Right cardiac atrium (tissue), 5 donors: ENCODE measurements at regions not wholly inside any gene's neighbourhood (a gene's known extent, or its start where the extent isn't known, plus 50 kb on each side); places are given as distances from the start of the nearest gene placed in this dataset.
"Not testable (repeated sequence)": the region's sequence is repeated elsewhere in the genome, so short reads cannot be mapped to it uniquely, and the experiment has no call there.

Source experiments
- ATAC-seq, 2 donors: fragments of 200-7000 bp; cut with Tn5 transposase; one replicate each; pipeline versions ENCODE4 v1.8.0 to v1.9.1; 2020; ENCODE audit warnings: moderate library complexity in 2 of 2, mild to moderate bottlenecking in 1 of 2
- DNase-seq, 3 donors: peaks; one replicate each; pipeline ENCODE4 v3.0.0-alpha.2; 2020
- H3K27ac ChIP-seq: one replicate; pipeline ENCODE4 v1.5.1; 2013; ENCODE audit warnings: mild to moderate bottlenecking, low read length, control low read depth, moderate library complexity
- H3K27me3 ChIP-seq: one replicate; pipeline ENCODE4 v1.6.1; 2013; ENCODE audit not compliant: control insufficient read depth, insufficient read depth
- H3K4me1 ChIP-seq: one replicate; pipeline ENCODE4 v1.6.1; 2013; ENCODE audit warnings: low read length; ENCODE audit not compliant: control insufficient read depth, insufficient read depth
- H3K4me3 ChIP-seq: one replicate; pipeline ENCODE4 v1.5.1; 2013; ENCODE audit warnings: low read length, control low read depth
- H3K9me3 ChIP-seq: one replicate; pipeline ENCODE4 v1.6.1; 2013; ENCODE audit warnings: low read length; ENCODE audit not compliant: control insufficient read depth
- WGBS: extraction: QIAGEN DNeasy Blood & Tissue Kit; methylation state at CpG from one replicate; pipeline ENCODE4 v1.1.7; 2013; 5-methylcytosine and 5-hydroxymethylcytosine counted together
- intact Hi-C, 4 donors: fragments of 100-400 bp; cut with DNase I; formaldehyde crosslinking; loops; one replicate each; pipeline versions ENCODE4 v1.11.0 to v1.14.0; 2022 to 2023
- donor health status: healthy with polysubstance abuse.
- donor health status: DM: no; HTN: yes; CAD: no.
- donor health status: DM: no; HTN: no; CAD: no.
- donor health status: DM: no; HTN: yes; CAD: no; lungs with severe emphysema.
- donor health status: DM: yes; HTN: yes; CAD: no.

DNA sequence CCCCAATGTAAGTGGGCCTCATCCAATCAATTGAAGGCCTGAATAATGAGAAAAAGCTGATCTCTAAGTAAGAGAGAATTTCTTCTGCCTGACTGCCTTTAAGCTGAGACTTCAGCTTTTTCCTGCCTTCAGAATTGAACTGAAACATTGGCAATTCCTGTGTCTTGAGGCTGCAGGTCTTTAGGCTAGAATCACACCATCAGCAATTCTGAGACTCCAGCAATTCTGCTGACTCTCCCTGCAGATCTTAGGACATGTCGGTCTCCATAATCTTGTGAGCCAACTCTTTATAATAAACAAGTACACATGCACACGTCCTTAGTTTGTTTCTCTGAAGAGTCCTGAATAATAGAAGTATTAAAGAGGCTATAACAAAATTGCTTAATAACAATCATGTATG, 209.1 kb downstream of the FSIP2 start:
- no peak for ATAC-seq
- no peak overlapping the region for H3K27ac ChIP-seq
- intact Hi-C loops: no loop called here

GRCh38 chr2:185952100-185952499, 213.5 kb downstream of the FSIP2 start:
- intact Hi-C loops: no loop called here
- WGBS: 98% methylated on average over 3 of the region's 3 CpGs
- ATAC-seq: no peak

More for the DNA sequence above, 209.1 kb downstream of the FSIP2 start:
- no peak for DNase-seq
- no peaks in the 10 kb centered on the region for H3K4me1 ChIP-seq
- H3K9me3 ChIP-seq: no peaks in the 10 kb centered on the region
- WGBS: 78% methylated on average over 2 of the region's 2 CpGs
- H3K27me3 ChIP-seq: no peaks in the 10 kb centered on the region
- H3K4me3 ChIP-seq: no peak overlapping the region

DNA sequence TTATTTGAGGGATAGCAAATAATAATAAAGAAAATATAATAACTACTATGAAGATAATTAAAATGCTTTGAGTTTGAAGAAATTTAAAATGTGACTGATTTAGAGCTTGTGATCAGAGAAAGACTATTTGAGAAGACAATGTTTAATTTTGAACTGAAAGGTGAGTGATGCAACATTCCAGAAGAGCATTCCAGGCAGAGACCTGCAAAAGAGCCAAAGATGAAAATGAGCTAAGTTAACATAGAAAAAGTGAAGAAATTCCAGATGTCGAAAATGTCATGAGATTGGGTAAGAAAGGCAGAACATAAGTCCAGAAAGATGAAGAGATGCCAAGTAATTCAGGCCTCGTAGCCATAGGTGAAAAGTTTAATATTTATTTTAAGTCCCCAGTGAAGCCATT, 215.8 kb downstream of the FSIP2 start:
- Histone ChIP-seq H3K27ac (no peak overlapping the region), H3K4me1 (no peaks in the 10 kb centered on the region), H3K27me3 (no peaks in the 10 kb centered on the region), H3K4me3 (no peak overlapping the region), H3K9me3 (no peaks in the 10 kb centered on the region)
- DNase-seq (no peak), ATAC-seq (no peak)
- WGBS: 68% methylated on average over 2 of the region's 2 CpGs
- intact Hi-C loops: no loop called here

More at GRCh38 chr2:185952100-185952499, 213.5 kb downstream of the FSIP2 start:
- Histone ChIP-seq H3K27me3 (no peaks in the 10 kb centered on the region), H3K9me3 (no peaks in the 10 kb centered on the region), H3K4me3 (no peak overlapping the region), H3K27ac (no peak overlapping the region), H3K4me1 (no peaks in the 10 kb centered on the region)
- no peak for DNase-seq

- ATAC-seq: no peak
- H3K9me3 ChIP-seq: no peaks in the 10 kb centered on the region
- no peaks in the 10 kb centered on the region for H3K4me1 ChIP-seq
- H3K4me3 ChIP-seq: no peak overlapping the region
- no peak for DNase-seq
- no peaks in the 10 kb centered on the region for H3K27me3 ChIP-seq
- intact Hi-C loops: no loop called here
- WGBS: 45% methylated on average over 1 of the region's 1 CpG
- no peak overlapping the region for H3K27ac ChIP-seq
These were observed 216.4 kb downstream of the FSIP2 start for GRCh38 chr2:185955050-185955449.

DNA sequence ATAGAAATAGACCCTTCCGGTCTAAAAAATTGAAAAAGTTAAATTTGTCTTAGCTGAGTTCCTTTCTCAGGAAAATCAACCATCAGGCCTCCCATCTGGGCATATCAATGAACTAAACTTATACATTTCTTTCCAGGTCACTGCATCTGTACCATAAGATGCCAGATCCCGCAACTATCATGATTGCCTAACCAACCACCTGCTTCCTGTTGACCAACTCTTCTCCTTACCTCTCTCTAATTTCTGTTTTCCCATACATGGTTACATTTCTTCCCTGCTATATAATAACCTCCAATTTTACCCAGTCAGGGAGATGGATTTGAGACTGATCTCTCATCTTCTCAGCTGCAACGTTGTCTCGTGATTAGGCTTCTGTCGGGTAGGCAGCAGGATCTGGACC, 228.7 kb downstream of the FSIP2 start:
- no peak overlapping the region for H3K4me3 ChIP-seq
- no peaks in the 10 kb centered on the region for H3K27me3 ChIP-seq
- 92% methylated on average over 5 of the region's 5 CpGs for WGBS
- intact Hi-C loops: no loop called here
- no peaks in the 10 kb centered on the region for H3K4me1 ChIP-seq
- H3K9me3 ChIP-seq: no peaks in the 10 kb centered on the region
- DNase-seq (no peak), ATAC-seq (no peak)
- no peak overlapping the region for H3K27ac ChIP-seq

GRCh38 chr2:185970148-185970852, 231.7 kb downstream of the FSIP2 start:
- no peaks in the 10 kb centered on the region for H3K4me1 ChIP-seq
- DNase-seq: no peak
- intact Hi-C loops: no loop called here
- H3K9me3 ChIP-seq: no peaks in the 10 kb centered on the region
- WGBS: 94% methylated on average over 3 of the region's 3 CpGs
- no peak for ATAC-seq
- H3K27ac ChIP-seq: no peak overlapping the region
- no peaks in the 10 kb centered on the region for H3K27me3 ChIP-seq
- H3K4me3 ChIP-seq: no peak overlapping the region

GRCh38 chr2:185978634-185979407, 240.2 kb downstream of the FSIP2 start:
- no peak overlapping the region for H3K27ac ChIP-seq
- ATAC-seq (no peak), DNase-seq (no peak)
- intact Hi-C loops: no loop called here
- no peaks in the 10 kb centered on the region for H3K9me3 ChIP-seq
- no peaks in the 10 kb centered on the region for H3K4me1 ChIP-seq
- H3K4me3 ChIP-seq: no peak overlapping the region
- no peaks in the 10 kb centered on the region for H3K27me3 ChIP-seq
- WGBS: 65% methylated on average over 3 of the region's 3 CpGs

- H3K4me3 ChIP-seq: no peak overlapping the region
- H3K4me1 ChIP-seq: no peaks in the 10 kb centered on the region
- no peaks in the 10 kb centered on the region for H3K27me3 ChIP-seq
- intact Hi-C loops: no loop called here
- 83% methylated on average over 2 of the region's 2 CpGs for WGBS
- H3K9me3 ChIP-seq: no peaks in the 10 kb centered on the region
- H3K27ac ChIP-seq: no peak overlapping the region
- DNase-seq (no peak), ATAC-seq (no peak)
These were observed 241.0 kb downstream of the FSIP2 start for GRCh38 chr2:185979546-185980071.

- intact Hi-C loops: no loop called here
- 92% methylated on average over 3 of the region's 3 CpGs for WGBS
These were observed 242.3 kb downstream of the FSIP2 start for GRCh38 chr2:185980944-185981343.

GRCh38 chr2:185984670-185985069, 246.1 kb downstream of the FSIP2 start:
- no peak for DNase-seq
- no peak overlapping the region for H3K27ac ChIP-seq
- no peaks in the 10 kb centered on the region for H3K9me3 ChIP-seq
- intact Hi-C loops: no loop called here
- H3K4me3 ChIP-seq: no peak overlapping the region
- no peaks in the 10 kb centered on the region for H3K27me3 ChIP-seq
- no peak for ATAC-seq
- WGBS: 90% methylated on average over 1 of the region's 1 CpG
- H3K4me1 ChIP-seq: no peaks in the 10 kb centered on the region

More at GRCh38 chr2:185980944-185981343, 242.3 kb downstream of the FSIP2 start:
- ATAC-seq (no peak), DNase-seq (no peak)
- Histone ChIP-seq H3K4me1 (no peaks in the 10 kb centered on the region), H3K27me3 (no peaks in the 10 kb centered on the region), H3K9me3 (no peaks in the 10 kb centered on the region), H3K27ac (no peak overlapping the region), H3K4me3 (no peak overlapping the region)

- H3K9me3 ChIP-seq, H3K4me1 ChIP-seq, H3K27me3 ChIP-seq, DNase-seq, intact Hi-C loops, H3K27ac ChIP-seq, ATAC-seq, H3K4me3 ChIP-seq: not testable (repeated sequence)
- WGBS: 92% methylated on average over 5 of the region's 5 CpGs
These were observed 250.3 kb downstream of the FSIP2 start for GRCh38 chr2:185988907-185989306.
